ENCODE measurements at regions not wholly inside any gene's neighbourhood (a gene's known extent, or its start where the extent isn't known, plus 50 kb on each side); places are given as distances from the start of the nearest gene placed in this dataset.

DNA sequence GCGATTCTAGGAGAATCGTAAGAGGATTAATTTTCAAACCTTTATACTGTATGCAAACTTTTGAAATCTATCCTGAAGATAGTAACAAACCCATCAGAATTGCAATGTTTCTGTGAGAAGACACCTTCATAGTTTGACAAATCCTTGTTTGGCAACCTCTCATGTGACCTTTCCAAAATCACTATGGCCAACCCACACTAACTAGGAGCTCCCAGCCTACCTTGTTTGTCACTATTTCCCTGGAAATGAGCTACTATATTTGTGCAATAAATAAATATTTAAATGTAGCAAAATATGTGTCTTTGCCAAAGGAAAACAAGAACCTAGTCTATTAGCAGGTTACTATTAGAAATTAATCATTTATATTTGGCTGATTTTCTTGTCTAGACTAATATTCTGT, 173.7 kb downstream of the PPP1R2C start:
- TF ChIP-seq, protein P1, sequence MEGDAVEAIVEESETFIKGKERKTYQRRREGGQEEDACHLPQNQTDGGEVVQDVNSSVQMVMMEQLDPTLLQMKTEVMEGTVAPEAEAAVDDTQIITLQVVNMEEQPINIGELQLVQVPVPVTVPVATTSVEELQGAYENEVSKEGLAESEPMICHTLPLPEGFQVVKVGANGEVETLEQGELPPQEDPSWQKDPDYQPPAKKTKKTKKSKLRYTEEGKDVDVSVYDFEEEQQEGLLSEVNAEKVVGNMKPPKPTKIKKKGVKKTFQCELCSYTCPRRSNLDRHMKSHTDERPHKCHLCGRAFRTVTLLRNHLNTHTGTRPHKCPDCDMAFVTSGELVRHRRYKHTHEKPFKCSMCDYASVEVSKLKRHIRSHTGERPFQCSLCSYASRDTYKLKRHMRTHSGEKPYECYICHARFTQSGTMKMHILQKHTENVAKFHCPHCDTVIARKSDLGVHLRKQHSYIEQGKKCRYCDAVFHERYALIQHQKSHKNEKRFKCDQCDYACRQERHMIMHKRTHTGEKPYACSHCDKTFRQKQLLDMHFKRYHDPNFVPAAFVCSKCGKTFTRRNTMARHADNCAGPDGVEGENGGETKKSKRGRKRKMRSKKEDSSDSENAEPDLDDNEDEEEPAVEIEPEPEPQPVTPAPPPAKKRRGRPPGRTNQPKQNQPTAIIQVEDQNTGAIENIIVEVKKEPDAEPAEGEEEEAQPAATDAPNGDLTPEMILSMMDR (IDR thresholded peaks at IDR 0.05; ENCODE audit: insufficient read depth, low read length) = no peak
- TF ChIP-seq POLR2AphosphoS5 (IDR thresholded peaks at IDR 0.05; ENCODE audit: low read depth) (no peak), GABPA (IDR thresholded peaks at IDR 0.05; ENCODE audit: low read depth) (no peak), SPI1 (IDR thresholded peaks at IDR 0.05; ENCODE audit: borderline replicate concordance, low read depth) (no peak)
- TF ChIP-seq, protein P2, sequence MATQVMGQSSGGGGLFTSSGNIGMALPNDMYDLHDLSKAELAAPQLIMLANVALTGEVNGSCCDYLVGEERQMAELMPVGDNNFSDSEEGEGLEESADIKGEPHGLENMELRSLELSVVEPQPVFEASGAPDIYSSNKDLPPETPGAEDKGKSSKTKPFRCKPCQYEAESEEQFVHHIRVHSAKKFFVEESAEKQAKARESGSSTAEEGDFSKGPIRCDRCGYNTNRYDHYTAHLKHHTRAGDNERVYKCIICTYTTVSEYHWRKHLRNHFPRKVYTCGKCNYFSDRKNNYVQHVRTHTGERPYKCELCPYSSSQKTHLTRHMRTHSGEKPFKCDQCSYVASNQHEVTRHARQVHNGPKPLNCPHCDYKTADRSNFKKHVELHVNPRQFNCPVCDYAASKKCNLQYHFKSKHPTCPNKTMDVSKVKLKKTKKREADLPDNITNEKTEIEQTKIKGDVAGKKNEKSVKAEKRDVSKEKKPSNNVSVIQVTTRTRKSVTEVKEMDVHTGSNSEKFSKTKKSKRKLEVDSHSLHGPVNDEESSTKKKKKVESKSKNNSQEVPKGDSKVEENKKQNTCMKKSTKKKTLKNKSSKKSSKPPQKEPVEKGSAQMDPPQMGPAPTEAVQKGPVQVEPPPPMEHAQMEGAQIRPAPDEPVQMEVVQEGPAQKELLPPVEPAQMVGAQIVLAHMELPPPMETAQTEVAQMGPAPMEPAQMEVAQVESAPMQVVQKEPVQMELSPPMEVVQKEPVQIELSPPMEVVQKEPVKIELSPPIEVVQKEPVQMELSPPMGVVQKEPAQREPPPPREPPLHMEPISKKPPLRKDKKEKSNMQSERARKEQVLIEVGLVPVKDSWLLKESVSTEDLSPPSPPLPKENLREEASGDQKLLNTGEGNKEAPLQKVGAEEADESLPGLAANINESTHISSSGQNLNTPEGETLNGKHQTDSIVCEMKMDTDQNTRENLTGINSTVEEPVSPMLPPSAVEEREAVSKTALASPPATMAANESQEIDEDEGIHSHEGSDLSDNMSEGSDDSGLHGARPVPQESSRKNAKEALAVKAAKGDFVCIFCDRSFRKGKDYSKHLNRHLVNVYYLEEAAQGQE (IDR thresholded peaks at IDR 0.05; ENCODE audit: insufficient replicate concordance, low read depth) = no peak
